ENCODE measurements at regions not wholly inside any gene's neighbourhood (a gene's known extent, or its start where the extent isn't known, plus 50 kb on each side); places are given as distances from the start of the nearest gene placed in this dataset.

DNA sequence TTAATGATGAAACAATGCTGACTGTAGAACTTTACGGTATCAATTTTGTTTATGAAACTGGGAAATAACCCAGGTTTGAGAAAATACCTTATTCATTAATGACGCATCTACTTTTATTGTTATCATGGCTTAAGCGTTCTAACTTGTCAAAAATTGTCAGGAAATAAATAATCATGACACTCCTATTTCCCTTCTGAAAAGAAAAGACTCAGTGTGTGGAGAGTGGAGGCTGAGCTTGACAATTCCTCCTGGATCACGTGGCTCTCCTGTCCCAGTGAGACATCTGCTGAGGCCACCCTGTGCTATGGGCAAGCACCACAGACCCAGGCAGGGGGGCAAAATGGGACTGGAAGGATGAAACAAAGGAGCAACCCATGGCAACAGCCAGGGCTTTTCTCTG is 466.4 kb downstream of the ZNF608 start:
- H3K36me3 Mint-ChIP-seq (ENCODE audit: low read depth) = no peaks in the 10 kb centered on the region
- ATAC-seq (no peak), DNase-seq (no peak)
- no peaks in the 10 kb centered on the region for H3K9me3 ChIP-seq (ENCODE audit: control insufficient read depth, low read length, poor library complexity, severe bottlenecking)
- H3K4me1 Mint-ChIP-seq = no peaks in the 10 kb centered on the region
- H3K27me3 Mint-ChIP-seq = no peaks in the 10 kb centered on the region
- no peak overlapping the region for H3K4me3 Mint-ChIP-seq
- no peak overlapping the region for H3K27ac Mint-ChIP-seq

DNA sequence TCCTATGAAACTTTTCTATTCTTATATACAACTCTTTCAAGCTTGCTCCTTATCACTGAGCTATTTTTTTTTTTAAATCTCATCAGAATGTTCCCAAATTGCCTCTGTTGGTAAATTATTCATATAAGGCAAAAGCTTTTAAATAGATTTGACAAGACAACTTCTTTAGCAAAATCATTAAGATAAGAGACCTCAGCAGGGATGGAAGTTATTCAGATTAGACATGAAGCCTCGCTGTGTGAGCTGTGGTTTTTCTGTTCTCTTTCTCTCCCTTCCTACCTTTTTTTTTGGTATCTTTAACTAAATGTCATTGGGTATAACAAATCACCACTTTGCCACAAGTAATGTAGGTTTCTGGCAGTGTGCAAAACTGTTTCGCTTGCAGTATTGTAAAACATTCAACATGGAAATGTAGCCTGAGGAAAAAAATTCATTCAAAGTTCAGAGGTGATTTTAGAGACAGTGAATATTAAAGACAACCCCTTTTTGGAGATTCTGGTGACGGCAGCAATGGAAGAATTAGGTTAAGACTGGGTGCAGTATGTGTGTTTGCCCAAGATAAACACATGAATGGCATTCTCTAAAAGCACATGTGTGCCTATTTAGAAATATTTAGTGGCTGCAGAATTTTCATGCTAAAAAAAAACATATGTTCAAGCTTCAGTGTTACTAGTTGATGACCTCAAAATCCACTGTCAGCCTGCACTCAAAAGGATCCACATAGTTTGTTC is 467.1 kb downstream of the ZNF608 start:
- Mint-ChIP-seq H3K4me1 (no peaks in the 10 kb centered on the region), H3K27ac (no peak overlapping the region), H3K36me3 (ENCODE audit: low read depth) (no peaks in the 10 kb centered on the region), H3K27me3 (no peaks in the 10 kb centered on the region), H3K4me3 (no peak overlapping the region)
- ATAC-seq (no peak), DNase-seq (no peak)
- H3K9me3 ChIP-seq (ENCODE audit: control insufficient read depth, low read length, poor library complexity, severe bottlenecking) = no peaks in the 10 kb centered on the region

DNA sequence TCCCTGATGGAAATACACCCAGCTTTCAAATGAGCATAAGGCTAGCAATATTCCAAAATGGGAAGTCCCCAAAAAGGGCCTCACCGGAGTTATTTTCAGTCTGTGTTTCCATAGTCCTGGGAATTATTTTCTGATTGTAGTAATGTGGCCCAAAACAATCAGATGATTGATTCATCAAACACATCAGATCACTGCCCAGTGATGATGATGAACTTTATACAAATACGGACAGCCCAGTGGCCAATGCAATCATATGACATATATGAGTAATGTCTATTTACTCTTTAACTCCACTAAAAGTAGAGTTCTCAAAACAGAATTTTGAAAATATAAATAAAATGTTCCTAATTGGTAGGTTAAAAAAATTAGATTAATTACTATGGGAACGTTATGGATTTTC is 467.8 kb downstream of the ZNF608 start:
- no peaks in the 10 kb centered on the region for H3K36me3 Mint-ChIP-seq (ENCODE audit: low read depth)
- H3K27me3 Mint-ChIP-seq = no peaks in the 10 kb centered on the region
- H3K27ac Mint-ChIP-seq = no peak overlapping the region
- H3K9me3 ChIP-seq (ENCODE audit: control insufficient read depth, low read length, poor library complexity, severe bottlenecking) = no peaks in the 10 kb centered on the region
- H3K4me1 Mint-ChIP-seq = no peaks in the 10 kb centered on the region
- no peak overlapping the region for H3K4me3 Mint-ChIP-seq
- no peak for ATAC-seq
- DNase-seq = no peak

DNA sequence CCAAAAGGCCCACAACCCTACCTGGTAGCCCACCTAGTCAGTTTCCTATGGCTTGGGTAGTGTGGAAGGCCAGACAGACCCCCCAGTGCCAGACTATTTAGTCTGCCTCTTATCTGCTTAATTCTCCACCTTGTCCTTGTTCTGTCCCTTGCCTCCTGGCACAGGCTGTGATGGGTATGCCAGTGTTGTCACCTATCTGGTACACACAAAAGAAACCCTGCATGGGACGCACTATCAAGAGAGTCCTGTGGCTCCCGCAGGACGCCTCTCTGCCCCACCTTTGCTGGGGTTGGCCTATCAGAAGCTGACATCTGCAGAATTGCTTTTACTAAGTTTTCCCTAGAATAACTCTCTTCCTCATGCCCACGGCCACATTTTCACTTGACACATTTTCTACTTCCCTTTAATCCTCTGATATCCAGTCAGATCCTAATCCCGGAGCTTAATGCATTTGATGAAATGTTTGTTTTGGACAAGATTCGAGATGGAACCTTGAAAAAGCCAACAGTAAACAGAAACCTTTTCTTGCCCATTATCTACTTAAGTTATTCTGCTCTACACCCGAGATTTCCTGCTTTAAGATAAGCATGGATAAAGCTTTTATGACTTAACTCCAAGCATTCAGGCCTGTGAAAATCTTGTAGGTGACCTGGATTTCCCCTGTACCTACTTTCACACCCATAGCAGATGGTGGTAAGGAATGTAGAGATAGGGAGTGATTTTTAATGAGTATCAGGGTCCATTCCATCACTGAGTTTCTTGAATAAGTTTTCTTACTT is 468.5 kb downstream of the ZNF608 start:
- H3K27ac Mint-ChIP-seq = no peak overlapping the region
- H3K36me3 Mint-ChIP-seq (ENCODE audit: low read depth) = no peaks in the 10 kb centered on the region
- no peaks in the 10 kb centered on the region for H3K27me3 Mint-ChIP-seq
- ATAC-seq (no peak), DNase-seq (no peak)
- H3K4me3 Mint-ChIP-seq = no peak overlapping the region
- H3K9me3 ChIP-seq (ENCODE audit: control insufficient read depth, low read length, poor library complexity, severe bottlenecking) = no peaks in the 10 kb centered on the region
- H3K4me1 Mint-ChIP-seq = no peaks in the 10 kb centered on the region

DNA sequence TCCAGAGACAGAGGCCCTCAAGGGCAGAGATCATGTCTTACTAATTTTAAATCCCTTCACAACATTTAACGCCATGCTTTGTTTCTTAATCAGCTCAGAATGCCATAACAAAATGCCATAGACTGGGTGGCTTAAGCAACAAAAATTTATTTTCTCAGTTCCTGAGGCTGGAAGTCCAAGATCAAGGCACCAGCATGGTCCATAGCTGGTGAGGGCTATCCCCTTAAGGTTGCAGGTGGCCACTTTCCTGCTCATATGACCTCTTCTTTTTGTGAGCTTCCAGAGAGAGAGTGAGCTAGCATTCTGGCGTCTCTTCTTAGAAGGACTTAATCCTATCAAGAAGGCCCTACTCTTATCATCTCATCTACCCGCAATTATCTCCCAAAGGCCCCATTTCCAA is 470.3 kb downstream of the ZNF608 start:
- no peaks in the 10 kb centered on the region for H3K4me1 Mint-ChIP-seq
- no peak overlapping the region for H3K27ac Mint-ChIP-seq
- ATAC-seq = no peak
- H3K4me3 Mint-ChIP-seq = no peak overlapping the region
- H3K9me3 ChIP-seq (ENCODE audit: control insufficient read depth, low read length, poor library complexity, severe bottlenecking) = no peaks in the 10 kb centered on the region
- H3K27me3 Mint-ChIP-seq = no peaks in the 10 kb centered on the region
- no peak for DNase-seq
- H3K36me3 Mint-ChIP-seq (ENCODE audit: low read depth) = no peaks in the 10 kb centered on the region

DNA sequence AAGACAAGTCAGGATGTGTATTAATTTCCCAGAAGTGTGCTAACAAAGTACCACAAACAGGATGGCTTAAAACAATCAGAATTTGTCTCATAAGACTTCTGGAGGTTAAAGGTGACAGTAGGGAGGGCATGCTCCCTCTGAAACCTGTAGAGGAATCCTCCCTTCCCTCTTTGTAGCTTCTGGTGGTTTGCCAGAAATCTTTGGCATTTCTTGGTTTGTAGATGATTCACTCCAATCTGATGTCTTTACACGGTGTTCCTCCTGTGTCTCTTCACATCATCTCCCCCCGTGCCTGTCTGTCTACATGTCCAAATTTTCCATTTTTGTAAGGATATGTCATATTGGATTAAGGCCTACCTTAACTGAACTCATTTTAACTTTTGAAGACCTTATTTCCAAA is 471.5 kb downstream of the ZNF608 start:
- no peak for DNase-seq
- no peak overlapping the region for H3K4me3 Mint-ChIP-seq
- no peaks in the 10 kb centered on the region for H3K36me3 Mint-ChIP-seq (ENCODE audit: low read depth)
- ATAC-seq = no peak
- H3K27me3 Mint-ChIP-seq = no peaks in the 10 kb centered on the region
- H3K9me3 ChIP-seq (ENCODE audit: control insufficient read depth, low read length, poor library complexity, severe bottlenecking) = no peaks in the 10 kb centered on the region
- no peaks in the 10 kb centered on the region for H3K4me1 Mint-ChIP-seq
- no peak overlapping the region for H3K27ac Mint-ChIP-seq

DNA sequence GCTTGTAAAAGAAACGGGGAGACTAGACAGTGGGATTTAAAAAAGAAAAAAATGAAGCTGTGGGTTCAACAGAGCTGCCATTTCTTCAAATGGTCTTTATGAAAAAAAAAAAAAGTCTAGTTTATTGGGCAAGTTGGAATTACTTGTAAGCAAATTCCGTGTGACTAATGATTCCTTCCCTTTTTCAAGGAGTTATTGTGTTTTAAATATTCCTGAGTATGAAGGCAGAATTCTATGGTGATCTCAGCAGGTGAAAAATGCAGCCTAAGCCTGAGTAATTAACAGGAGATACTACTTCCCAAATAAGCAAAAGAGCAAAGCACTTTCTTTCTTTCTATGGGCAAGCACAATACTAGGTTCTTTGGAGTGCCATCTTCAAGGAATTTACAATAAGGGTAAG is 481.9 kb downstream of the ZNF608 start:
- Mint-ChIP-seq H3K4me3 (no peak overlapping the region), H3K36me3 (ENCODE audit: low read depth) (no peaks in the 10 kb centered on the region), H3K27ac (no peak overlapping the region), H3K27me3 (no peaks in the 10 kb centered on the region), H3K4me1 (no peaks in the 10 kb centered on the region)
- ATAC-seq (no peak), DNase-seq (no peak)
- no peaks in the 10 kb centered on the region for H3K9me3 ChIP-seq (ENCODE audit: control insufficient read depth, low read length, poor library complexity, severe bottlenecking)

DNA sequence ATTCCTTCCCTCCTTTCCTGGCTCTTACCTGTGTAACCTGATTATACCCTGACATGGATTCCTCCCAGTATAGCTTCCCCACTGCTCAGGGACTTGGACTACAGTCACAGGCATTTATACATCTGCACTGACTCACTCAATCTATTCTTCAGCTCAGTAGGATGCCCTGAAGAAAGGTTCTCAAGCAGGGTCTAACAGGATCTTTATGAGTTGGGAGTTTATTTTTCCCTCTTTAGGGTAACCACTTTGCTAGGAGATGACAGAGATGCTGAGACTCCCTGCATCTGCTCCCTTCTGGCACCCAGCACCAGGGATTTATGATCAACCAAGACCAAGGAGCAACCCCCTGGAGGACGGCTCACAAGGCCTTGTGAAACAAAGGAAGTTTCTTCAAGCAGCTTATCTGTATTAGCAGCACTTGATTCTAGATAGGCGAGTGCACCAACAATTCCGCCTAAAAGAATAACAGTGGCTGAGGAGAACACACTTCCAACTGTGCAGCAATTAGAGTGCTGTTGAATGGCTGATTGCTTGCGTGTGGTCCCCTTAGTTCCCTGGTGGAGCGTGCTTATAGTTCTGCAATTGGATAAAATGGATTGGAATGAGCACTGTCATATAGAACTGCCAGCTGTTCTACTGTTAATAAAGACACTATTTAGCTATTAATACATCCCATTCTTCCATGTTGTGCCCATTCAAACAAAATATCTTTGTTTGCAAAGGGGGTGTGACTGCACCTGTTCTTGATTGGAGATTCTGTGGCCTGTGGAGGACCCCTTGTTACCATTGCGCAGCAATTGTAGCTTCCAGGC is 482.6 kb downstream of the ZNF608 start:
- no peaks in the 10 kb centered on the region for H3K9me3 ChIP-seq (ENCODE audit: control insufficient read depth, low read length, poor library complexity, severe bottlenecking)
- H3K36me3 Mint-ChIP-seq (ENCODE audit: low read depth) = no peaks in the 10 kb centered on the region
- H3K27ac Mint-ChIP-seq = no peak overlapping the region
- ATAC-seq (no peak), DNase-seq (no peak)
- H3K27me3 Mint-ChIP-seq = no peaks in the 10 kb centered on the region
- no peak overlapping the region for H3K4me3 Mint-ChIP-seq
- no peaks in the 10 kb centered on the region for H3K4me1 Mint-ChIP-seq

DNA sequence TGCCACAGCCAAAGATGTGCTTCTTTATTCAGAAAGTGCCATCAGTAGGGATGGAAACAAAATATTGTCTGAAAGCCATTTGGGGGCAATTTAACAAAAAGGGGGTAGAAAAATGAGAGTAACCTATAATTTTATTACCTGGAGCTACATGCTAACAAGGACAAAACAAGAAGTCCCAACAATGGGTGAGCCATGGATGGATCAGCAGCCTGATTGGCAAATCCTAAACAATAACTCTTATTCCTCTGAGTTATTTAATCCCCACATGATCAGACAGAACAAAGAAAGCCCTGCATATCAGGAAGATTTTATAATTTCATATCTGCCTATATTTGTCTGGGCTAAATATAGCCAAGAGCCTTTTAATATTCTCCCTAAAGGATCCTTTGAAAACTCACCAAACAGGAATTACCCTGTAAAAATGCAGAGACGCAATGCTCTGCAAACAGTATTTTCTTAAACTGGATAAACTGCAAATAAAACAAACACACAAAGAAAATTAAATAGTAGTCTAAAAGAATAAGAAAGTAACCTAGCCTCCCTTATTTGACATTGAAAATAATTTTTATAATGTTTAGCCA is 483.4 kb downstream of the ZNF608 start:
- H3K9me3 ChIP-seq (ENCODE audit: control insufficient read depth, low read length, poor library complexity, severe bottlenecking) = no peaks in the 10 kb centered on the region
- Mint-ChIP-seq H3K27me3 (no peaks in the 10 kb centered on the region), H3K4me3 (no peak overlapping the region), H3K36me3 (ENCODE audit: low read depth) (no peaks in the 10 kb centered on the region), H3K4me1 (no peaks in the 10 kb centered on the region), H3K27ac (no peak overlapping the region)
- ATAC-seq (no peak), DNase-seq (no peak)

DNA sequence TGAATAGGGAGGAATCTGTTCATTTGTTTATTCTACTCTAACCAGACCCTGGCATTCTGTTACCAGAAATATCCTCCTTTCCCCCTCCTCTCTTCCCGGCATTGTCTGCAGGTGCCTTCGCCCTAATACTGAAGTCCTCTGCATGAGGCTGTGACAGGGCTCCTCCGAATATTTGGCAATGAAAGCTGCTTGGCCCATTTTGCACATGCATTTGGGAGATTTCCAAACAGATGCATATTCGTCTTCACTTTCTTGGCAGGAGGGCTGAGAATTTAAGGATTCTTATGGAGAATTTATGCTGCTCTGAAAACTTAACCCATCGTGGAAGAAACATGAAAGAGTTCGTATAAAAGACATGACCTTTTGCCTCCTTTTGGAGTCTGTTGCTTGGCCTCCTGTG is 484.0 kb downstream of the ZNF608 start:
- ATAC-seq (no peak), DNase-seq (no peak)
- no peaks in the 10 kb centered on the region for H3K4me1 Mint-ChIP-seq
- no peak overlapping the region for H3K4me3 Mint-ChIP-seq
- no peaks in the 10 kb centered on the region for H3K36me3 Mint-ChIP-seq (ENCODE audit: low read depth)
- no peaks in the 10 kb centered on the region for H3K9me3 ChIP-seq (ENCODE audit: control insufficient read depth, low read length, poor library complexity, severe bottlenecking)
- H3K27ac Mint-ChIP-seq = no peak overlapping the region
- no peaks in the 10 kb centered on the region for H3K27me3 Mint-ChIP-seq

DNA sequence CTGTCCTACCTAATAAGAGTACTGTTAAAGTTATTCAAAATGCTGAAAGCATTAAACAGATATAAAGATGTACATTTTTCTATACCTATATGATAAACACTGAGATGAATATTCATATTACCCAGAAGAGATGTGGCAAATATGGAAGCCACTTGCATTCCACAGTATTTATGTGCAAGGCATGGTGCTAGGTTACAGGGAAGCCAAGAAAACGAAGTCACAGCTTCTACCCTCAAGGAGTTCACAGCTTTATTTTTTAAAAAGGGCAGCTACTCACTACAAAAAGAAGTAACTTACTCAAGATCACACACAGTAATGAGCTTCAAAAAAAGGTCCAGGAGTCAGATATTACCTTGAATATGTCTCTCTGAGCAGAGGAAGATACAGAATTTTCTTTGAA is 484.6 kb downstream of the ZNF608 start:
- H3K4me3 Mint-ChIP-seq = no peak overlapping the region
- no peak for DNase-seq
- no peak overlapping the region for H3K27ac Mint-ChIP-seq
- no peaks in the 10 kb centered on the region for H3K36me3 Mint-ChIP-seq (ENCODE audit: low read depth)
- ATAC-seq = no peak
- no peaks in the 10 kb centered on the region for H3K4me1 Mint-ChIP-seq
- H3K9me3 ChIP-seq (ENCODE audit: control insufficient read depth, low read length, poor library complexity, severe bottlenecking) = peaks cover under 1% of the 10 kb centered on the region
- no peaks in the 10 kb centered on the region for H3K27me3 Mint-ChIP-seq

DNA sequence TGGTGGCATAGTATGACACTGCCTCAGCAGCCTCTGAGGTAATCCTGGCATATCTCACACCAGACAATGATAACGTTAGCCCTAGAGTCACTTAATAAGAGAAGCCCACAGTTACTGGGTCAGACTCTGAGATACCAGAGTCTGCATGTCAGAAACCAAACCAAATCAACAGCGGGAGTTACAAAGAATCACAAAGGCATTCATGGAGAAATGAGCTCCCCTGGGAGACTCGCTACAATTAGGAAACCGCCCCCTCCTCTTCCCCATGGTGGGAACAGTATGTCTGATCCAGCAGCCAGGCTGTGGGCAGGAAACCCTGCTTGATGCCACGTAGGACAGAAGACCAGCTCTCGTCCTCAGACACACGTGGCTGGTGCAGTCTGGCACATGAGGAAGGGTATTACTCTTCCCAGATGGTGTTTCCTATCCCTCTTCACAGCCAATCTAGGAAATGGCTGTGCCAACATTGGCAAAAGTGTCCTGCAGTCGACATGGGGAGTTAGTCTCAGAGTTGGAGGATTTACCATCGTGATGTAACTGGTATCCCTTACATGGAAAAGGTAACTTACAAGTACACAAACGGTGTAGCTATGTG is 485.4 kb downstream of the ZNF608 start:
- peaks cover 3% of the 10 kb centered on the region for H3K9me3 ChIP-seq (ENCODE audit: control insufficient read depth, low read length, poor library complexity, severe bottlenecking)
- Mint-ChIP-seq H3K4me1 (no peaks in the 10 kb centered on the region), H3K27ac (no peak overlapping the region), H3K27me3 (no peaks in the 10 kb centered on the region), H3K4me3 (no peak overlapping the region), H3K36me3 (ENCODE audit: low read depth) (no peaks in the 10 kb centered on the region)
- no peak for DNase-seq
- ATAC-seq = no peak

DNA sequence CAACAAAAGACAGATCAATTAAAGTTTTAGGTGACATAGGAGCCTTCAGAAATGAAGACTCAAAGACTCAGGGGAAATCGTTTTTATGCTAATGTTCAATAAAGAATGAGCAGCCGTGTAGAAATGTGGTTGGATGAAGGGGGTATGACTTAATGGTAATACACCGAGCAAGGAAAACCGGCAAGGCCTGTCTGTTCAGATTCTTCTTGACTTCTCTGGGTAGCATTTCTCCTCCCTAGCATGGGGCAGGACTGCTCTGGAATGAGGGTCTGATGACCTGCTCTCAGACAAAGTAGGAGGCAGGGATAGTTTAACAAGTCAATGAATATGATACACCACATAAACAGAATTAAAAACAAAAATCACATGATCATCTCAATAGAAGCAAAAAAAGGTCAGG is 487.4 kb downstream of the ZNF608 start:
- no peaks in the 10 kb centered on the region for H3K36me3 Mint-ChIP-seq (ENCODE audit: low read depth)
- H3K27ac Mint-ChIP-seq = no peak overlapping the region
- no peaks in the 10 kb centered on the region for H3K27me3 Mint-ChIP-seq
- no peak overlapping the region for H3K4me3 Mint-ChIP-seq
- H3K9me3 ChIP-seq (ENCODE audit: control insufficient read depth, low read length, poor library complexity, severe bottlenecking) = peaks cover 3% of the 10 kb centered on the region
- H3K4me1 Mint-ChIP-seq = no peaks in the 10 kb centered on the region
- ATAC-seq (no peak), DNase-seq (no peak)
